ENCODE measurements at regions not wholly inside any gene's neighbourhood (a gene's known extent, or its start where the extent isn't known, plus 50 kb on each side); places are given as distances from the start of the nearest gene placed in this dataset.
A peak's percentile ranks its signal among the peaks of the same experiment; 100 is the strongest.
"Not testable (repeated sequence)": the region's sequence is repeated elsewhere in the genome, so short reads cannot be mapped to it uniquely, and the experiment has no call there.

- Histone ChIP-seq H3K27ac (ENCODE audit: low read depth in 1 of 2, low read length in 2 of 2) (no peak overlapping the region), H3K9ac (ENCODE audit: low read depth in 1 of 2, low read length in 2 of 2) (no peak overlapping the region), H3K4me1 (ENCODE audit: control insufficient read depth in 4 of 4, insufficient read depth in 4 of 4, low read length in 3 of 4) (no peaks in the 10 kb centered on the region), H3K9me3 (ENCODE audit: control insufficient read depth in 4 of 4, low read length in 3 of 4) (no peaks in the 10 kb centered on the region), H3K4me3 (ENCODE audit: low read depth in 1 of 3, low read length in 3 of 3) (no peak overlapping the region), H3K36me3 (ENCODE audit: control insufficient read depth in 4 of 4, insufficient read depth in 3 of 4, low read depth in 1 of 4, low read length in 3 of 4) (no peaks in the 10 kb centered on the region), H3K27me3 (ENCODE audit: control insufficient read depth in 4 of 4, insufficient read depth in 4 of 4, low read length in 3 of 4) (peaks cover 0 to 3% (median 0%) of the 10 kb centered on the region in 4 donors)
- TF ChIP-seq NR2F2 (IDR thresholded peaks at IDR 0.05) (peak; percentile 15), YY1 (IDR thresholded peaks at IDR 0.05) (no peak)
- 59% methylated on average over 3 of the region's 3 CpGs for WGBS
- no peak for DNase-seq (ENCODE audit: low spot score)
Measured at GRCh38 chr9:88835772-88836171, 155.5 kb upstream of the S1PR3 start.

GRCh38 chr9:88837731-88838130 lies 153.5 kb upstream of the S1PR3 start:
- Histone ChIP-seq H3K27ac (ENCODE audit: low read depth in 1 of 2, low read length in 2 of 2) (no peak overlapping the region), H3K36me3 (ENCODE audit: control insufficient read depth in 4 of 4, insufficient read depth in 3 of 4, low read depth in 1 of 4, low read length in 3 of 4) (no peaks in the 10 kb centered on the region), H3K4me1 (ENCODE audit: control insufficient read depth in 4 of 4, insufficient read depth in 4 of 4, low read length in 3 of 4) (no peaks in the 10 kb centered on the region), H3K27me3 (ENCODE audit: control insufficient read depth in 4 of 4, insufficient read depth in 4 of 4, low read length in 3 of 4) (peaks cover 0 to 3% (median 0%) of the 10 kb centered on the region in 4 donors), H3K9ac (ENCODE audit: low read depth in 1 of 2, low read length in 2 of 2) (no peak overlapping the region), H3K9me3 (ENCODE audit: control insufficient read depth in 4 of 4, low read length in 3 of 4) (no peaks in the 10 kb centered on the region), H3K4me3 (ENCODE audit: low read depth in 1 of 3, low read length in 3 of 3) (no peak overlapping the region)
- WGBS = 86% methylated on average over 2 of the region's 2 CpGs
- no peak for DNase-seq (ENCODE audit: low spot score)
- no peak for TF ChIP-seq EGR1 (IDR thresholded peaks at IDR 0.05; ENCODE audit: low read depth in 2 of 2)
- no peak for TF ChIP-seq HNF4G (IDR thresholded peaks at IDR 0.05)
- no peak for TF ChIP-seq ZBTB33 (IDR thresholded peaks at IDR 0.05)

- DNase-seq (ENCODE audit: low spot score); H3K9me3 ChIP-seq (ENCODE audit: control insufficient read depth in 4 of 4, low read length in 3 of 4); H3K4me3 ChIP-seq (ENCODE audit: low read depth in 1 of 3, low read length in 3 of 3); H3K36me3 ChIP-seq (ENCODE audit: control insufficient read depth in 4 of 4, insufficient read depth in 3 of 4, low read depth in 1 of 4, low read length in 3 of 4); H3K27ac ChIP-seq (ENCODE audit: low read depth in 1 of 2, low read length in 2 of 2); H3K9ac ChIP-seq (ENCODE audit: low read depth in 1 of 2, low read length in 2 of 2); H3K27me3 ChIP-seq (ENCODE audit: control insufficient read depth in 4 of 4, insufficient read depth in 4 of 4, low read length in 3 of 4); H3K4me1 ChIP-seq (ENCODE audit: control insufficient read depth in 4 of 4, insufficient read depth in 4 of 4, low read length in 3 of 4): not testable (repeated sequence)
- WGBS = 78% methylated on average over 6 of the region's 6 CpGs
Measured at GRCh38 chr9:88849878-88850277, 141.4 kb upstream of the S1PR3 start.

- DNase-seq (ENCODE audit: low spot score) = no peak
- no peak overlapping the region for H3K9ac ChIP-seq (ENCODE audit: low read depth in 1 of 2, low read length in 2 of 2)
- no peak overlapping the region for H3K4me3 ChIP-seq (ENCODE audit: low read depth in 1 of 3, low read length in 3 of 3)
- 58% methylated on average over 1 of the region's 1 CpG for WGBS
- TF ChIP-seq GABPA (IDR thresholded peaks at IDR 0.05 in 1 of 2, conservative IDR thresholded peaks at IDR 0.05 in 1 of 2) (no peak), FOXA1 (IDR thresholded peaks at IDR 0.05) (no peak), MAX (IDR thresholded peaks at IDR 0.05) (no peak), NR2F2 (IDR thresholded peaks at IDR 0.05) (peak; percentile 24), ZBTB33 (IDR thresholded peaks at IDR 0.05) (no peak)
- H3K9me3 ChIP-seq (ENCODE audit: control insufficient read depth in 4 of 4, low read length in 3 of 4) = peaks cover 0 to 3% (median under 1%) of the 10 kb centered on the region in 4 donors
- no peak overlapping the region for H3K27ac ChIP-seq (ENCODE audit: low read depth in 1 of 2, low read length in 2 of 2)
- H3K36me3 ChIP-seq (ENCODE audit: control insufficient read depth in 4 of 4, insufficient read depth in 3 of 4, low read depth in 1 of 4, low read length in 3 of 4) = no peaks in the 10 kb centered on the region
- H3K4me1 ChIP-seq (ENCODE audit: control insufficient read depth in 4 of 4, insufficient read depth in 4 of 4, low read length in 3 of 4) = no peaks in the 10 kb centered on the region
- no peaks in the 10 kb centered on the region for H3K27me3 ChIP-seq (ENCODE audit: control insufficient read depth in 4 of 4, insufficient read depth in 4 of 4, low read length in 3 of 4)
Measured at GRCh38 chr9:88852794-88853193, 138.5 kb upstream of the S1PR3 start.

Measured in liver (tissue), 7 donors.